ENCODE measurements at regions not wholly inside any gene's neighbourhood (a gene's known extent, or its start where the extent isn't known, plus 50 kb on each side); places are given as distances from the start of the nearest gene placed in this dataset.

GRCh38 chr1:90798883-90799282, 81.8 kb upstream of the BARHL2 start:
- DNase-seq (ENCODE audit: insufficient read length, low spot score) = no peak
- TF ChIP-seq CTCF (IDR thresholded peaks at IDR 0.05; ENCODE audit: insufficient read depth, missing control alignments) = no peak
- no peak for FAIRE-seq

GRCh38 chr1:90798344-90798743, 81.2 kb upstream of the BARHL2 start:
- DNase-seq (ENCODE audit: insufficient read length, low spot score) (no peak), FAIRE-seq (no peak)
- TF ChIP-seq CTCF (IDR thresholded peaks at IDR 0.05; ENCODE audit: insufficient read depth, missing control alignments) = no peak

- no peak for DNase-seq (ENCODE audit: insufficient read length, low spot score)
- no peak for FAIRE-seq
- TF ChIP-seq CTCF (IDR thresholded peaks at IDR 0.05; ENCODE audit: insufficient read depth, missing control alignments) = no peak
These were observed 78.3 kb upstream of the BARHL2 start for GRCh38 chr1:90795431-90795830.

- DNase-seq (ENCODE audit: insufficient read length, low spot score) (no peak), FAIRE-seq (no peak)
- no peak for TF ChIP-seq CTCF (IDR thresholded peaks at IDR 0.05; ENCODE audit: insufficient read depth, missing control alignments)
These were observed 69.6 kb upstream of the BARHL2 start for GRCh38 chr1:90786709-90787108.

- no peak for DNase-seq (ENCODE audit: insufficient read length, low spot score)
- FAIRE-seq = no peak
- no peak for TF ChIP-seq CTCF (IDR thresholded peaks at IDR 0.05; ENCODE audit: insufficient read depth, missing control alignments)
These were observed 67.2 kb upstream of the BARHL2 start for GRCh38 chr1:90784186-90784847.

GRCh38 chr1:90783181-90783580, 66.1 kb upstream of the BARHL2 start:
- DNase-seq (ENCODE audit: insufficient read length, low spot score) (no peak), FAIRE-seq (no peak)
- no peak for TF ChIP-seq CTCF (IDR thresholded peaks at IDR 0.05; ENCODE audit: insufficient read depth, missing control alignments)

GRCh38 chr1:90782046-90782445, 64.9 kb upstream of the BARHL2 start:
- no peak for FAIRE-seq
- no peak for DNase-seq (ENCODE audit: insufficient read length, low spot score)
- no peak for TF ChIP-seq CTCF (IDR thresholded peaks at IDR 0.05; ENCODE audit: insufficient read depth, missing control alignments)

All from D721Med (cell line).